HUES64 (cell line): ENCODE measurements at regions not wholly inside any gene's neighbourhood (a gene's known extent, or its start where the extent isn't known, plus 50 kb on each side); places are given as distances from the start of the nearest gene placed in this dataset.

Source experiments
- H3K27ac ChIP-seq: 2 replicates; pipeline ENCODE4 v1.7.0; 2013; ENCODE audit warnings: low read depth, low read length, inconsistent platforms
- H3K27me3 ChIP-seq: 2 replicates; pipeline ENCODE4 v1.6.1; 2013; ENCODE audit warnings: mild to moderate bottlenecking, low read length; ENCODE audit not compliant: insufficient read depth
- H3K36me3 ChIP-seq: 2 replicates; pipeline ENCODE4 v1.6.1; 2013; ENCODE audit warnings: mild to moderate bottlenecking, low read length; ENCODE audit not compliant: insufficient read depth
- H3K4me1 ChIP-seq: 2 replicates; pipeline ENCODE4 v1.6.1; 2013; ENCODE audit warnings: mild to moderate bottlenecking, low read length, moderate library complexity; ENCODE audit not compliant: insufficient read depth
- H3K4me3 ChIP-seq: 2 replicates; pipeline ENCODE4 v1.5.1; 2013; ENCODE audit warnings: mild to moderate bottlenecking, low read length, moderate library complexity
- H3K9ac ChIP-seq: 2 replicates; pipeline ENCODE4 v1.6.1; 2013; ENCODE audit warnings: mild to moderate bottlenecking, low read depth, low read length
- H3K9me3 ChIP-seq: 2 replicates; pipeline ENCODE4 v1.6.1; 2013; ENCODE audit warnings: low read depth, low read length; ENCODE audit not compliant: insufficient read depth
- WGBS: fragments of 150-250, 120-280 bp; methylation state at CpG from one replicate; pipeline ENCODE4 v1.1.7; 2013; ENCODE audit warnings: missing lambda C conversion rate; 5-methylcytosine and 5-hydroxymethylcytosine counted together

DNA sequence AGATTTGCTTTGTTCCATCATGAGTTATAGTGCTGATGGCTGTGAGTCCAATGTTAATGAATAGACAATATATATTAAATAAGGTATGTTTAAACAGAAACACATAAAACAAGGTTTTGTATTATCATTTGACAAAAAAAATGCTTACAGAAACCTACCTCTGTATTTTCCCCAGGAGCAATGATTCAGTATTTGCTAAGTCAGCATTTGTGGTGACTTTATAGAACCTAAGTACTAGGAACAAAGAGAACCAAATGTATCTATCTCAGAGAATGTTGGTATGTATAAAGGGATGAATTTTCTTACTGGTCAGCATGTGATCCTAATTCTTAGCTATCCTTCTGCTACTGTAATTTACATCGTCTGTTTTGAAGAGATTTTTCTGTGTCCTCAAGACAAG, 421.5 kb upstream of the SEL1L start:
- 92% methylated on average over 1 of the region's 1 CpG for WGBS
- Histone ChIP-seq H3K27me3 (no peaks in the 10 kb centered on the region; the same call in 1 of the 2 replicates), H3K9ac (no peak overlapping the region), H3K4me1 (peaks cover 6% of the 10 kb centered on the region; the same call in 1 of the 2 replicates), H3K9me3 (no peaks in the 10 kb centered on the region), H3K27ac (no peak overlapping the region), H3K36me3 (no peaks in the 10 kb centered on the region), H3K4me3 (no peak overlapping the region)

DNA sequence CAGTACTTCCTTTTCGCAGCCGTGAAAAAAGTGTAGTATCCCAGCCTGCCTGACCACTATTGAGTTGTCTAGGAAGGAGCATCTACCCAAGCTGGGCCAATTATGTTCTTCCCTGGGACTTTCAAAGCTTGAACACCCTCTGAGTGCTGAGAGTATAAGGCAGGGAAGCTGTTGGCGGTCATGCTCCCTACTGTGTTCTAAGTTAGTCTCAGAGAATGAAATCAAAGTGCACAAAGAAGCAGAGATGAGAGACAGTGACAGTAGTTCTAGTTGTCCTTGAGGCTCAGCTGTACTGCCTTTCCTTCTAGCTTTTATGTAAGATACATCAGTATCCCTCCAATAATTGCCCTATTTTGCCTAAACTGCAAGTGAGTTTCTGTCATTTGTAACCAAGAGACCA, 427.1 kb upstream of the SEL1L start:
- Histone ChIP-seq H3K36me3 (no peaks in the 10 kb centered on the region), H3K9me3 (no peaks in the 10 kb centered on the region), H3K9ac (no peak overlapping the region), H3K27ac (no peak overlapping the region), H3K4me3 (no peak overlapping the region), H3K27me3 (no peaks in the 10 kb centered on the region), H3K4me1 (peaks cover 12% of the 10 kb centered on the region; the same call in 1 of the 2 replicates)
- WGBS: 92% methylated on average over 3 of the region's 3 CpGs

DNA sequence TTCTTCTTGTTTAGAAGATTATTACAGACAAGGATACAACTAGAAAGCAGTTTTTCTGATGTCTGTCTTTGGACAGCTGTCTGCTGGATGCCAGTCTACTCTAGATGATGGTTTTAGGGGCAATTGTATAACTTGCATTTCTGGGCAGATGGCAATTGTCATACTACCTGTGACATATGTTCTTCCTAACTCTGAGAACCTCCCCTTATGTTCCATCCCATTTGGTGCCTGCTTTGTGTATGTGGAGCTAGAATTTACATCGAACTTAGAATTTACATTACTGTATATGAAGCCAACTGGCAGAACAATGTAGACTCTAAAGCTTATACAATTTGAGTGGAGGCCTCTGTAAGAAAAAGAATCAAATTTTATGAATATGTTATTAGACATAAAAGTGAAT, 430.2 kb upstream of the SEL1L start:
- H3K9ac ChIP-seq: no peak overlapping the region
- no peaks in the 10 kb centered on the region for H3K36me3 ChIP-seq
- peaks cover 11% of the 10 kb centered on the region; the same call in 1 of the 2 replicates for H3K9me3 ChIP-seq
- H3K4me1 ChIP-seq: 0 out of 2 replicates have a peak, but pooled peaks cover 5% of the 10 kb centered on the region
- H3K27ac ChIP-seq: no peak overlapping the region
- WGBS: no CpG with 5 or more reads among the region's 1 CpG
- H3K27me3 ChIP-seq: no peaks in the 10 kb centered on the region
- H3K4me3 ChIP-seq: no peak overlapping the region

GRCh38 chr14:81970307-81970706, 436.7 kb upstream of the SEL1L start:
- WGBS: 71% methylated on average over 5 of the region's 5 CpGs

DNA sequence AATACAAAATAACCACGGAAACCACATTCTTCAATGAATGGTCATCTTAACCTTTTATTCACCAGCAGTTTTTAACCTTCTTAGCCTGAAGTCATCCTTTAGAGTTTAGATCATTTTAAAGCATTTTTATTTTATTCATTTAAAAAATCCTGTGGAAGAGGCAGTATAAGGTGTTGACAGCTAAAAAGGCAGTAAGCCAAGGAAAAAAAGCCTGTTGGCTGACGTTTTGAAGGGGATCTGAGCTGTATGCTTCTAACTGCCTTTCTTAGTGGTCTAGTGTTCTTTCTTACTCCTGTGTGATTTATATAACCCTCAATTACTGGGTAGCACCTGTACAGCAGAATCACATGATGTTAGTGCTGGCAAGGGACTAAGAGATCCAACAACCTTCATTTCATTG, 438.3 kb upstream of the SEL1L start:
- WGBS: 77% methylated on average over 2 of the region's 2 CpGs
- peaks cover 21% of the 10 kb centered on the region for H3K9me3 ChIP-seq
- H3K4me3 ChIP-seq: no peak overlapping the region
- H3K27me3 ChIP-seq: no peaks in the 10 kb centered on the region
- no peaks in the 10 kb centered on the region for H3K36me3 ChIP-seq
- peaks cover 19% of the 10 kb centered on the region for H3K4me1 ChIP-seq
- no peak overlapping the region for H3K27ac ChIP-seq
- no peak overlapping the region for H3K9ac ChIP-seq

More at GRCh38 chr14:81970307-81970706, 436.7 kb upstream of the SEL1L start:
- H3K36me3 ChIP-seq: no peaks in the 10 kb centered on the region
- H3K9me3 ChIP-seq: peaks cover 21% of the 10 kb centered on the region
- H3K27me3 ChIP-seq: no peaks in the 10 kb centered on the region
- no peak overlapping the region for H3K27ac ChIP-seq
- H3K9ac ChIP-seq: no peak overlapping the region
- H3K4me1 ChIP-seq: peaks cover 19% of the 10 kb centered on the region
- no peak overlapping the region for H3K4me3 ChIP-seq

GRCh38 chr14:81972601-81973000, 438.9 kb upstream of the SEL1L start:
- Histone ChIP-seq H3K4me3 (no peak overlapping the region), H3K27me3 (no peaks in the 10 kb centered on the region), H3K36me3 (no peaks in the 10 kb centered on the region), H3K27ac (no peak overlapping the region), H3K4me1 (peaks cover 19% of the 10 kb centered on the region), H3K9me3 (peaks cover 21% of the 10 kb centered on the region), H3K9ac (no peak overlapping the region)
- WGBS: 100% methylated on average over 2 of the region's 2 CpGs

- H3K36me3 ChIP-seq: no peaks in the 10 kb centered on the region
- H3K4me1 ChIP-seq: peaks cover 19% of the 10 kb centered on the region
- H3K27me3 ChIP-seq: no peaks in the 10 kb centered on the region
- H3K4me3 ChIP-seq: no peak overlapping the region
- no peak overlapping the region for H3K27ac ChIP-seq
- H3K9ac ChIP-seq: no peak overlapping the region
- H3K9me3 ChIP-seq: peaks cover 2% of the 10 kb centered on the region
- WGBS: 95% methylated on average over 2 of the region's 2 CpGs
Measured at GRCh38 chr14:81974543-81974942, 440.9 kb upstream of the SEL1L start.

DNA sequence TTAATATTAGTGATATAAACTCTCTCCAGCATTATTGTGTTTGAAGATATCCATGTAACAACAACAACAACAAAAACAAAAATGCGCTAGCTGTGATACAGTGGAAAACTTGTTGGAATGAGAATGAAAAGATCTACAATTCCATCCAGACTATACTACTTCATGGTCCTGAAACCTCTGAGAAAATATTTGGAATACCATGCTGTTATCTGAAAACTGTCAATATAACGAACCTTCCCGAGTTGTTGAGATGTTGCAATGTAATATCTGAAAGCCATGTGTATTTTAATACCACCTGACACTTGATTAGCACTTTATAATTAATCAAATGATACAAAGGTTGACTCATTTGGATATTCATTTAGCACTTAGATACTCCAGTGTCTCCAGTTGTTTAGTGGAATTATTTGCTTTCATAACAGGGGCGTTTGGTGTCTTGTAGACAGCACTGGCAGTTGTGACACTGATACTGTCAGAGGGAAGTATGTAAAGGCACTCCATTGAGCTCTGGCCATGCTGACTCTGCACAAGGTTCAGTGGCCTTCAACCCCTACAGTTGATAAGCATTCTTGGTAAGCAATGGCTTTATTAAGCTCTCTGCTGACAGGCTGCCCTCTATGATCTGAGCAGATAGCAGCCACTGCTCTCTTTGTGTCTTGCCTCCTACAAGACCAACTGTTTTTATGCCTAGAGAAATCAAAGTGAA, 447.1 kb upstream of the SEL1L start:
- 95% methylated on average over 3 of the region's 4 CpGs for WGBS
- Histone ChIP-seq H3K27ac (no peak overlapping the region), H3K4me3 (no peak overlapping the region), H3K9ac (no peak overlapping the region), H3K4me1 (no peaks in the 10 kb centered on the region; the same call in 1 of the 2 replicates), H3K27me3 (no peaks in the 10 kb centered on the region), H3K9me3 (no peaks in the 10 kb centered on the region), H3K36me3 (no peaks in the 10 kb centered on the region)

- H3K9ac ChIP-seq: no peak overlapping the region
- no peak overlapping the region for H3K4me3 ChIP-seq
- H3K27me3 ChIP-seq: no peaks in the 10 kb centered on the region
- no peaks in the 10 kb centered on the region for H3K9me3 ChIP-seq
- no peak overlapping the region for H3K27ac ChIP-seq
- H3K36me3 ChIP-seq: no peaks in the 10 kb centered on the region
- WGBS: 85% methylated on average over 3 of the region's 5 CpGs
- H3K4me1 ChIP-seq: no peaks in the 10 kb centered on the region; the same call in 1 of the 2 replicates
Measured at GRCh38 chr14:81981307-81981675, 447.6 kb upstream of the SEL1L start.

GRCh38 chr14:81982046-81982445, 448.4 kb upstream of the SEL1L start:
- Histone ChIP-seq H3K4me3 (no peak overlapping the region), H3K27ac (no peak overlapping the region), H3K36me3 (no peaks in the 10 kb centered on the region), H3K9me3 (no peaks in the 10 kb centered on the region), H3K9ac (no peak overlapping the region), H3K4me1 (no peaks in the 10 kb centered on the region; the same call in 1 of the 2 replicates), H3K27me3 (no peaks in the 10 kb centered on the region)
- 100% methylated on average over 4 of the region's 4 CpGs for WGBS

- Histone ChIP-seq H3K4me1 (no peaks in the 10 kb centered on the region; the same call in 1 of the 2 replicates), H3K27ac (no peak overlapping the region), H3K9me3 (no peaks in the 10 kb centered on the region), H3K9ac (no peak overlapping the region), H3K27me3 (no peaks in the 10 kb centered on the region), H3K4me3 (no peak overlapping the region), H3K36me3 (no peaks in the 10 kb centered on the region)
Measured at GRCh38 chr14:81986005-81986404, 452.4 kb upstream of the SEL1L start.

- no peaks in the 10 kb centered on the region for H3K4me1 ChIP-seq
- WGBS: 100% methylated on average over 3 of the region's 3 CpGs
Measured at GRCh38 chr14:81989211-81989610, 455.6 kb upstream of the SEL1L start.

More at GRCh38 chr14:81989211-81989610, 455.6 kb upstream of the SEL1L start:
- Histone ChIP-seq H3K9me3 (no peaks in the 10 kb centered on the region), H3K9ac (no peak overlapping the region), H3K36me3 (no peaks in the 10 kb centered on the region), H3K27me3 (no peaks in the 10 kb centered on the region), H3K27ac (no peak overlapping the region), H3K4me3 (no peak overlapping the region)
